Testis (tissue), 2 donors: ENCODE measurements at regions not wholly inside any gene's neighbourhood (a gene's known extent, or its start where the extent isn't known, plus 50 kb on each side); places are given as distances from the start of the nearest gene placed in this dataset.

Source experiments
- DNase-seq: peaks from one replicate; pipeline ENCODE4 v3.0.0-alpha.2; 2019
- H3K27ac ChIP-seq, 2 donors: fragments of 200-600 bp; sonication (generic); one replicate each; pipeline ENCODE4 v1.5.1; 2019
- H3K27me3 ChIP-seq: fragments of 200-600 bp; sonication (generic); one replicate; pipeline ENCODE4 v1.5.1; 2019
- H3K36me3 ChIP-seq: fragments of 200-600 bp; sonication (generic); one replicate; pipeline ENCODE4 v1.5.1; 2017; ENCODE audit warnings: low read depth; ENCODE audit errors: missing control alignments
- H3K4me1 ChIP-seq: fragments of 200-600 bp; sonication (generic); one replicate; pipeline ENCODE4 v1.5.1; 2019
- H3K4me3 ChIP-seq, 2 donors: fragments of 200-600 bp; sonication (generic); one replicate each; pipeline ENCODE4 v1.5.1; 2017 to 2019
- H3K9me3 ChIP-seq: fragments of 200-600 bp; sonication (generic); one replicate; pipeline ENCODE4 v1.5.1; 2017
- CTCF ChIP-seq, 3 experiments: fragments of 450-650 bp in 2 of 3; fragments of 200-600 bp in 1 of 3; sonication (generic) in 1 of 3; IDR thresholded peaks; one replicate each; pipeline ENCODE4 v1.5.1; 2016 to 2019; ENCODE audit warnings: antibody characterized with exemption in 3 of 3, mild to moderate bottlenecking in 2 of 3, moderate library complexity in 1 of 3
- POLR2A ChIP-seq: fragments of 450-650 bp; IDR thresholded peaks from one replicate; pipeline ENCODE4 v1.6.1; 2017; ENCODE audit warnings: antibody characterized with exemption, mild to moderate bottlenecking, moderate library complexity
- WGBS, 2 donors: methylation state at CpG; one replicate each; pipeline ENCODE4 v1.1.5; 2018; 5-methylcytosine and 5-hydroxymethylcytosine counted together
- intact Hi-C: fragments of 100-400 bp; cut with DNase I; formaldehyde crosslinking; loops from one replicate; pipeline ENCODE4 v1.15.1; 2023; ENCODE audit warnings: low total_unique reads

- H3K27ac ChIP-seq, result no peak overlapping the region
- H3K4me1 ChIP-seq, result no peaks in the 10 kb centered on the region
- intact Hi-C loops, result no loop called here
- H3K27me3 ChIP-seq, result no peaks in the 10 kb centered on the region
- TF ChIP-seq CTCF (IDR thresholded peaks at IDR 0.05), result no peak
- no peak for TF ChIP-seq POLR2A
- no peak overlapping the region for H3K4me3 ChIP-seq
- H3K9me3 ChIP-seq, result no peaks in the 10 kb centered on the region
- no peak for DNase-seq
- no peaks in the 10 kb centered on the region for H3K36me3 ChIP-seq
Observed at GRCh38 chr14:85963486-85963885, 433.5 kb downstream of the FLRT2 start.

- H3K4me3 ChIP-seq, result no peak overlapping the region
- intact Hi-C loops, result no loop called here
- no peaks in the 10 kb centered on the region for H3K27me3 ChIP-seq
- H3K9me3 ChIP-seq, result no peaks in the 10 kb centered on the region
- DNase-seq, result no peak
- H3K27ac ChIP-seq, result no peak overlapping the region
- no peaks in the 10 kb centered on the region for H3K36me3 ChIP-seq
- no peaks in the 10 kb centered on the region for H3K4me1 ChIP-seq
- TF ChIP-seq CTCF (IDR thresholded peaks at IDR 0.05), result no peak
- TF ChIP-seq POLR2A, result no peak
- 74 to 79% methylated on average over 2 of the region's 2 CpGs for WGBS, 2 donors
Observed at GRCh38 chr14:85960756-85961155, 430.8 kb downstream of the FLRT2 start.

GRCh38 chr14:85959063-85959462, 429.1 kb downstream of the FLRT2 start:
- Histone ChIP-seq H3K27ac (no peak overlapping the region), H3K9me3 (no peaks in the 10 kb centered on the region), H3K36me3 (no peaks in the 10 kb centered on the region), H3K4me3 (no peak overlapping the region), H3K4me1 (no peaks in the 10 kb centered on the region), H3K27me3 (no peaks in the 10 kb centered on the region)
- no peak for TF ChIP-seq CTCF (IDR thresholded peaks at IDR 0.05)
- no peak for TF ChIP-seq POLR2A
- intact Hi-C loops, result no loop called here
- no peak for DNase-seq
- WGBS, 2 donors, result 76 to 87% methylated on average over 3 of the region's 3 CpGs

GRCh38 chr14:85958069-85958468, 428.1 kb downstream of the FLRT2 start:
- H3K27me3 ChIP-seq, result no peaks in the 10 kb centered on the region
- H3K36me3 ChIP-seq, result no peaks in the 10 kb centered on the region
- H3K4me3 ChIP-seq, result no peak overlapping the region
- DNase-seq, result no peak
- 59 to 80% methylated on average over 1 of the region's 1 CpG for WGBS, 2 donors
- TF ChIP-seq CTCF (IDR thresholded peaks at IDR 0.05) (no peak), POLR2A (no peak)
- no peaks in the 10 kb centered on the region for H3K9me3 ChIP-seq
- H3K4me1 ChIP-seq, result no peaks in the 10 kb centered on the region
- intact Hi-C loops, result no loop called here
- H3K27ac ChIP-seq, result no peak overlapping the region

- Histone ChIP-seq H3K36me3 (no peaks in the 10 kb centered on the region), H3K4me1 (no peaks in the 10 kb centered on the region), H3K4me3 (no peak overlapping the region), H3K9me3 (no peaks in the 10 kb centered on the region), H3K27ac (no peak overlapping the region), H3K27me3 (no peaks in the 10 kb centered on the region)
- no peak for DNase-seq
- TF ChIP-seq CTCF (IDR thresholded peaks at IDR 0.05), result no peak
- no peak for TF ChIP-seq POLR2A
- intact Hi-C loops, result no loop called here
- WGBS, 2 donors, result 58 to 72% methylated on average over 3 of the region's 3 CpGs
Observed at GRCh38 chr14:85953265-85953664, 423.3 kb downstream of the FLRT2 start.
